ENCODE measurements at regions not wholly inside any gene's neighbourhood (a gene's known extent, or its start where the extent isn't known, plus 50 kb on each side); places are given as distances from the start of the nearest gene placed in this dataset.
"Not testable (repeated sequence)": the region's sequence is repeated elsewhere in the genome, so short reads cannot be mapped to it uniquely, and the experiment has no call there.

GRCh38 chr3:187813198-187813597, 67.9 kb upstream of the BCL6 start:
- no peak overlapping the region for H3K18ac ChIP-seq (ENCODE audit: low read depth, low read length)
- no peaks in the 10 kb centered on the region for H3K9me1 ChIP-seq (ENCODE audit: insufficient read depth, low read length)
- no peak overlapping the region for H2BK20ac ChIP-seq (ENCODE audit: low read depth, low read length)
- H2AFZ ChIP-seq (replicated peaks; ENCODE audit: low read length, poor library complexity): no peak overlapping the region
- no peaks in the 10 kb centered on the region for H3K36me3 ChIP-seq (ENCODE audit: control insufficient read depth, insufficient read depth, low read length)
- in situ Hi-C loops (cut with MboI; ENCODE audit: low sequenced_read_pairs): no loop called here
- ChIA-PET CTCF (no interaction called here), POLR2A (ENCODE audit: unreplicated experiment) (no interaction called here)
- H2AK9ac ChIP-seq (replicated peaks; ENCODE audit: low read depth, low read length, poor library complexity): no peak overlapping the region
- WGBS, 2 experiments (ENCODE audit: extremely low coverage in 2 of 2, insufficient read length in 1 of 2): no CpG with 5 or more reads among the region's 1 CpG
- TF ChIP-seq BHLHE40 (IDR thresholded peaks at IDR 0.05; ENCODE audit: low read depth, low read length) (no peak), RAD21 (IDR thresholded peaks at IDR 0.05; ENCODE audit: low read length) (no peak)
- DNase-seq: no peak
- no peak overlapping the region for H3K4me2 ChIP-seq (ENCODE audit: low read depth, low read length)
- no peak for ATAC-seq (ENCODE audit: low read depth)
- H2AK5ac ChIP-seq (ENCODE audit: low read depth, low read length): no peak overlapping the region
- H3K27ac ChIP-seq (ENCODE audit: insufficient read depth, low read length): no peak overlapping the region
- intact Hi-C loops (cut with micrococcal nuclease): no loop called here
- H2BK15ac ChIP-seq (ENCODE audit: low read depth, low read length): no peak overlapping the region
- H3K4ac ChIP-seq (ENCODE audit: low read depth, low read length): no peak overlapping the region
- no peak overlapping the region for H2BK5ac ChIP-seq (ENCODE audit: low read depth, low read length, poor library complexity, severe bottlenecking)
- no peak overlapping the region for H4K8ac ChIP-seq (ENCODE audit: low read depth in 2 of 2, low read length in 2 of 2)
- no peak overlapping the region for H4K5ac ChIP-seq (ENCODE audit: low read depth, low read length)
- H3K79me1 ChIP-seq (ENCODE audit: low read depth in 1 of 2, low read length in 2 of 2): no peaks in the 10 kb centered on the region
- no peak overlapping the region for H3K9ac ChIP-seq (ENCODE audit: low read depth, low read length)
- peaks cover 5% of the 10 kb centered on the region; the same call in 1 of the 2 replicates for H3K4me1 ChIP-seq (ENCODE audit: control insufficient read depth, insufficient read depth, low read length)
- no peaks in the 10 kb centered on the region for H4K20me1 ChIP-seq (ENCODE audit: insufficient read depth, low read length)
- BruUV-seq (replicated peaks): no TSS peak
- no peak overlapping the region for H3K14ac ChIP-seq (replicated peaks; ENCODE audit: low read depth, low read length)
- no peak overlapping the region for H4K91ac ChIP-seq (ENCODE audit: insufficient read depth, low read depth, low read length)
- H3K23ac ChIP-seq (ENCODE audit: low read depth, low read length): no peak overlapping the region
- H3K56ac ChIP-seq (ENCODE audit: extremely low read depth, insufficient read depth, low read length): no peak overlapping the region
- H3K9me3 ChIP-seq (ENCODE audit: control insufficient read depth, insufficient read depth, low read length): no peaks in the 10 kb centered on the region
- dilution Hi-C loops (cut with HindIII; ENCODE audit: low sequenced_read_pairs, unreplicated experiment): no loop called here
- no peak overlapping the region for H3K4me3 ChIP-seq (ENCODE audit: insufficient read depth, low read depth, low read length)
- no peak overlapping the region for H2BK120ac ChIP-seq (ENCODE audit: low read depth, low read length)
- H3K27me3 ChIP-seq (ENCODE audit: control insufficient read depth, insufficient read depth, low read length): peaks cover 9% of the 10 kb centered on the region

GRCh38 chr3:187817766-187818165, 72.5 kb upstream of the BCL6 start:
- H2AK9ac ChIP-seq (replicated peaks; ENCODE audit: low read depth, low read length, poor library complexity); H4K8ac ChIP-seq (ENCODE audit: low read depth in 2 of 2, low read length in 2 of 2); H3K18ac ChIP-seq (ENCODE audit: low read depth, low read length); H4K91ac ChIP-seq (ENCODE audit: insufficient read depth, low read depth, low read length); BruUV-seq (replicated peaks); H4K5ac ChIP-seq (ENCODE audit: low read depth, low read length); H3K56ac ChIP-seq (ENCODE audit: extremely low read depth, insufficient read depth, low read length); H2BK120ac ChIP-seq (ENCODE audit: low read depth, low read length); H3K79me1 ChIP-seq (ENCODE audit: low read depth in 1 of 2, low read length in 2 of 2); H2BK5ac ChIP-seq (ENCODE audit: low read depth, low read length, poor library complexity, severe bottlenecking); H3K27ac ChIP-seq (ENCODE audit: insufficient read depth, low read length); H3K4me3 ChIP-seq (ENCODE audit: insufficient read depth, low read depth, low read length); H3K9ac ChIP-seq (ENCODE audit: low read depth, low read length); POLR2A ChIA-PET (ENCODE audit: unreplicated experiment); H3K36me3 ChIP-seq (ENCODE audit: control insufficient read depth, insufficient read depth, low read length); H3K4ac ChIP-seq (ENCODE audit: low read depth, low read length); intact Hi-C loops (cut with micrococcal nuclease); H2AFZ ChIP-seq (replicated peaks; ENCODE audit: low read length, poor library complexity); H3K9me1 ChIP-seq (ENCODE audit: insufficient read depth, low read length); in situ Hi-C loops (cut with MboI; ENCODE audit: low sequenced_read_pairs); H3K23ac ChIP-seq (ENCODE audit: low read depth, low read length); DNase-seq; H3K14ac ChIP-seq (replicated peaks; ENCODE audit: low read depth, low read length); H2AK5ac ChIP-seq (ENCODE audit: low read depth, low read length); CTCF ChIA-PET; ATAC-seq (ENCODE audit: low read depth); H2BK20ac ChIP-seq (ENCODE audit: low read depth, low read length); dilution Hi-C loops (cut with HindIII; ENCODE audit: low sequenced_read_pairs, unreplicated experiment); H3K4me1 ChIP-seq (ENCODE audit: control insufficient read depth, insufficient read depth, low read length); H3K9me3 ChIP-seq (ENCODE audit: control insufficient read depth, insufficient read depth, low read length); H3K4me2 ChIP-seq (ENCODE audit: low read depth, low read length); H2BK15ac ChIP-seq (ENCODE audit: low read depth, low read length); H4K20me1 ChIP-seq (ENCODE audit: insufficient read depth, low read length): not testable (repeated sequence)
- no CpG with 5 or more reads among the region's 3 CpGs for WGBS, 2 experiments (ENCODE audit: extremely low coverage in 2 of 2, insufficient read length in 1 of 2)
- peaks cover 12% of the 10 kb centered on the region for H3K27me3 ChIP-seq (ENCODE audit: control insufficient read depth, insufficient read depth, low read length)

All from IMR-90 (cell line).